H1 (cell line): ENCODE measurements at regions not wholly inside any gene's neighbourhood (a gene's known extent, or its start where the extent isn't known, plus 50 kb on each side); places are given as distances from the start of the nearest gene placed in this dataset.

Experiments
- CTCF ChIA-PET: fragments of 300-600 bp; sonication (Branson Sonifier 250); formaldehyde crosslinking; loops from one replicate; lab custom pipeline; 2021; ENCODE audit not compliant: partially characterized antibody; lab: Charles Lee
- POLR2A ChIA-PET: fragments of 300-600 bp; sonication (Branson Sonifier 250); formaldehyde crosslinking; loops from one replicate; lab custom pipeline; 2021; ENCODE audit warnings: inconsistent platforms; ENCODE audit not compliant: partially characterized antibody; lab: Charles Lee
- DNase-seq, 2 experiments: peaks; one replicate each; pipeline versions ENCODE4 v3.0.0 to v3.0.0-alpha.2; 2010 to 2022; ENCODE audit warnings: low spot score in 2 of 2, low read depth in 1 of 2, mixed read lengths in 1 of 2
- FAIRE-seq: peaks from 2 replicates; lab custom pipeline; 2011; peaks lifted over from hg19 to GRCh38; lab: Jason Lieb, UNC
- H2AFZ ChIP-seq: 2 replicates; pipeline ENCODE4 v1.8.1; 2012; ENCODE audit warnings: low read length, inconsistent platforms
- H2AK5ac ChIP-seq: 2 replicates; pipeline ENCODE4 v1.6.1; 2013; ENCODE audit warnings: low read depth, low read length
- H2BK120ac ChIP-seq: replicated peaks from 2 replicates; pipeline ENCODE3; 2013; ENCODE audit warnings: low read depth, low read length, inconsistent platforms
- H2BK12ac ChIP-seq: 2 replicates; pipeline ENCODE4 v1.6.1; 2013; ENCODE audit warnings: low read depth, low read length
- H2BK15ac ChIP-seq: 2 replicates; pipeline ENCODE4 v1.6.1; 2013; ENCODE audit warnings: low read length
- H2BK20ac ChIP-seq: 2 replicates; pipeline ENCODE4 v1.6.1; 2013; ENCODE audit warnings: low read length
- H2BK5ac ChIP-seq: 2 replicates; pipeline ENCODE4 v1.6.1; 2013; ENCODE audit warnings: low read depth, low read length
- H3K14ac ChIP-seq: 2 replicates; pipeline ENCODE4 v1.6.1; 2013; ENCODE audit warnings: inconsistent platforms; ENCODE audit not compliant: insufficient read length
- H3K18ac ChIP-seq: 2 replicates; pipeline ENCODE4 v1.6.1; 2013; ENCODE audit warnings: low read length; ENCODE audit errors: extremely low read depth
- H3K23ac ChIP-seq: 2 replicates; pipeline ENCODE4 v1.6.1; 2013; ENCODE audit warnings: inconsistent platforms; ENCODE audit not compliant: insufficient read length
- H3K23me2 ChIP-seq: 2 replicates; pipeline ENCODE4 v1.6.1; 2013; ENCODE audit warnings: low read depth, low read length
- H3K27ac ChIP-seq: 2 replicates; pipeline ENCODE4 v1.6.1; 2011; ENCODE audit warnings: low read depth, low read length, inconsistent platforms
- H3K27me3 ChIP-seq, 4 experiments: replicated peaks in 1 of 4; 1 replicate in 1 of 4; 2 replicates in 3 of 4; pipeline versions ENCODE4 v1.6.1 to v1.8.1; 2011 to 2013; ENCODE audit warnings: low read length in 3 of 4, mild to moderate bottlenecking in 3 of 4, inconsistent platforms in 2 of 4, mixed read lengths in 2 of 4, moderate library complexity in 1 of 4; ENCODE audit not compliant: control insufficient read depth in 3 of 4, insufficient read depth in 3 of 4; ENCODE audit errors: extremely low read depth in 1 of 4
- H3K36me3 ChIP-seq, 4 experiments: 2 replicates each; pipeline versions ENCODE4 v1.6.1 to v1.8.1; 2011 to 2013; ENCODE audit warnings: mild to moderate bottlenecking in 4 of 4, low read length in 3 of 4, moderate library complexity in 2 of 4, control low read depth in 1 of 4, inconsistent platforms in 1 of 4; ENCODE audit not compliant: insufficient read depth in 4 of 4, control insufficient read depth in 2 of 4
- H3K4ac ChIP-seq: replicated peaks from 2 replicates; pipeline ENCODE3; 2013; ENCODE audit warnings: low read length, low read depth, mixed read lengths, inconsistent platforms; ENCODE audit not compliant: insufficient read length
- H3K4me1 ChIP-seq, 4 experiments: replicated peaks in 1 of 4; 1 replicate in 1 of 4; 2 replicates in 3 of 4; pipeline versions ENCODE4 v1.6.1 to v1.8.1; 2011 to 2013; ENCODE audit warnings: low read length in 3 of 4, inconsistent platforms in 2 of 4, mixed read lengths in 1 of 4; ENCODE audit not compliant: insufficient read depth in 4 of 4, control insufficient read depth in 3 of 4
- H3K4me2 ChIP-seq, 2 experiments: 2 replicates each; pipeline versions ENCODE4 v1.6.1 to v1.8.1; 2011 to 2013; ENCODE audit warnings: low read depth in 2 of 2, low read length in 2 of 2, control low read depth in 1 of 2, inconsistent platforms in 1 of 2, mild to moderate bottlenecking in 1 of 2; ENCODE audit not compliant: insufficient read depth in 1 of 2
- H3K4me3 ChIP-seq, 4 experiments: fragments of 200-600, 300-600 bp in 1 of 4; sonication (generic), shearing (Covaris generic), sonication (Bioruptor Twin) in 1 of 4; 2 replicates each; pipeline versions ENCODE4 v1.5.1 to v1.8.1; 2011 to 2016; ENCODE audit warnings: low read length in 4 of 4, low read depth in 3 of 4, control low read depth in 2 of 4, inconsistent platforms in 2 of 4, mild to moderate bottlenecking in 2 of 4, mixed read lengths in 1 of 4, moderate library complexity in 1 of 4; ENCODE audit not compliant: insufficient read depth in 2 of 4; ENCODE audit errors: extremely low read depth in 1 of 4
- H3K56ac ChIP-seq: replicated peaks from 2 replicates; pipeline ENCODE3; 2013; ENCODE audit warnings: low read depth, mild to moderate bottlenecking, mixed read lengths, low read length, inconsistent platforms; ENCODE audit not compliant: insufficient read length
- H3K79me1 ChIP-seq: 2 replicates; pipeline ENCODE4 v1.6.1; 2013; ENCODE audit warnings: low read depth, low read length, control low read depth
- H3K79me2 ChIP-seq, 2 experiments: 2 replicates each; pipeline versions ENCODE4 v1.6.1 to v1.8.1; 2012 to 2013; ENCODE audit warnings: low read length in 2 of 2, mild to moderate bottlenecking in 2 of 2, inconsistent platforms in 1 of 2; ENCODE audit not compliant: insufficient read depth in 2 of 2, control insufficient read depth in 1 of 2
- H3K9ac ChIP-seq, 4 experiments: replicated peaks in 1 of 4; 1 replicate in 1 of 4; 2 replicates in 3 of 4; pipeline versions ENCODE4 v1.6.1 to v1.8.1; 2011 to 2013; ENCODE audit warnings: low read depth in 3 of 4, low read length in 3 of 4, control low read depth in 2 of 4, mild to moderate bottlenecking in 2 of 4, moderate library complexity in 2 of 4, inconsistent platforms in 1 of 4; ENCODE audit errors: extremely low read depth in 1 of 4
- H3K9me3 ChIP-seq, 2 experiments: 2 replicates each; pipeline versions ENCODE4 v1.6.1 to v1.8.1; 2012 to 2013; ENCODE audit warnings: mild to moderate bottlenecking in 2 of 2, moderate library complexity in 2 of 2, control low read depth in 1 of 2, inconsistent platforms in 1 of 2, low read depth in 1 of 2, low read length in 1 of 2, mixed read lengths in 1 of 2; ENCODE audit not compliant: insufficient read depth in 2 of 2
- H4K20me1 ChIP-seq, 2 experiments: replicated peaks in 1 of 2; 2 replicates each; pipeline versions ENCODE3 to v1.8.1; 2011 to 2013; ENCODE audit warnings: inconsistent platforms in 2 of 2, low read length in 2 of 2, mild to moderate bottlenecking in 1 of 2; ENCODE audit not compliant: insufficient read depth in 2 of 2, control insufficient read depth in 1 of 2
- H4K5ac ChIP-seq: 2 replicates; pipeline ENCODE4 v1.6.1; 2013; ENCODE audit warnings: low read length, low read depth, mixed read lengths, inconsistent platforms; ENCODE audit not compliant: insufficient read length
- H4K8ac ChIP-seq: 2 replicates; pipeline ENCODE4 v1.8.0; 2013; ENCODE audit warnings: mild to moderate bottlenecking, moderate library complexity, low read length, inconsistent platforms; ENCODE audit not compliant: insufficient read depth; ENCODE audit errors: extremely low read depth
- H4K91ac ChIP-seq: replicated peaks from 2 replicates; pipeline ENCODE3; 2013; ENCODE audit warnings: low read length, mixed read lengths, inconsistent platforms; ENCODE audit not compliant: insufficient read length
- CEBPB ChIP-seq: IDR thresholded peaks from 2 replicates; pipeline ENCODE4 v1.6.1; 2012; ENCODE audit warnings: low read depth, low read length
- CHD2 ChIP-seq: IDR thresholded peaks from 2 replicates; pipeline ENCODE4 v1.6.1; 2012; ENCODE audit warnings: low read length, improper control_type of control experiment
- RBBP5 ChIP-seq: IDR thresholded peaks from 2 replicates; pipeline ENCODE4 v1.7.1; 2012; ENCODE audit warnings: low read depth, mild to moderate bottlenecking, inconsistent platforms, low read length, moderate library complexity, borderline replicate concordance
- TCF12 ChIP-seq: IDR thresholded peaks from 2 replicates; pipeline ENCODE4 v1.6.1; 2011; ENCODE audit warnings: low read depth, mild to moderate bottlenecking, low read length
- WGBS, 2 experiments: shearing (Covaris generic) in 1 of 2; methylation state at CpG; one replicate each; pipeline versions ENCODE4 v1.1.6 to v1.1.7; 2013 to 2015; ENCODE audit warnings: low lambda C conversion rate in 2 of 2, mixed read lengths in 2 of 2, inconsistent platforms in 1 of 2, low coverage in 1 of 2, missing lambda C conversion rate in 1 of 2; ENCODE audit not compliant: insufficient replicate concordance in 2 of 2, insufficient coverage in 1 of 2, insufficient read length in 1 of 2; ENCODE audit errors: extremely low coverage in 1 of 2, missing lambda C conversion rate in 1 of 2; 5-methylcytosine and 5-hydroxymethylcytosine counted together

- no peak overlapping the region for H4K8ac ChIP-seq
- H3K23me2 ChIP-seq = no peaks in the 10 kb centered on the region
- H2BK15ac ChIP-seq = no peak overlapping the region
- H4K91ac ChIP-seq = no peak overlapping the region
- H3K23ac ChIP-seq = no peak overlapping the region
- 96% methylated on average over 1 of the region's 1 CpG; no CpG with 5 or more reads in 1 of the 2 experiments for WGBS, 2 experiments
- no peak for TF ChIP-seq TCF12
- no peak for TF ChIP-seq RBBP5
- TF ChIP-seq CEBPB = peak; percentile 56; the same call in 1 of the 2 replicates
- no peak for TF ChIP-seq CHD2
- DNase-seq (no peak), FAIRE-seq (no peak)
- no peaks in the 10 kb centered on the region for H3K36me3 ChIP-seq
- no peak overlapping the region for H3K4ac ChIP-seq
- H3K27ac ChIP-seq = no peak overlapping the region
- no peak overlapping the region for H2AFZ ChIP-seq
- H2BK5ac ChIP-seq = no peak overlapping the region
- ChIA-PET CTCF (interaction anchor here (0.6 to 1.5 kb wide), 3 partner anchors 25 to 688 kb away, joined by 3 to 4 read pairs (median 3); no protein-coding TSS in a partner anchor), POLR2A (no interaction called here)
- no peaks in the 10 kb centered on the region for H3K27me3 ChIP-seq
- H4K20me1 ChIP-seq = no peaks in the 10 kb centered on the region
- H3K14ac ChIP-seq = no peak overlapping the region
- H3K56ac ChIP-seq = no peak overlapping the region
- no peaks in the 10 kb centered on the region for H3K79me2 ChIP-seq
- H3K4me2 ChIP-seq = no peak overlapping the region
- no peak overlapping the region for H3K4me3 ChIP-seq
- H2BK20ac ChIP-seq = no peak overlapping the region
- no peaks in the 10 kb centered on the region for H3K79me1 ChIP-seq
- no peak overlapping the region for H3K9ac ChIP-seq
- no peak overlapping the region for H2BK12ac ChIP-seq
- no peaks in the 10 kb centered on the region for H3K9me3 ChIP-seq
- H2AK5ac ChIP-seq = no peak overlapping the region
- H3K4me1 ChIP-seq = no peaks in the 10 kb centered on the region
- no peak overlapping the region for H3K18ac ChIP-seq
- no peak overlapping the region for H4K5ac ChIP-seq
- no peak overlapping the region for H2BK120ac ChIP-seq
Measured at GRCh38 chr5:68060382-68060781, 155.2 kb upstream of the PIK3R1 start.
